WTC11 (cell line): ENCODE measurements at regions not wholly inside any gene's neighbourhood (a gene's known extent, or its start where the extent isn't known, plus 50 kb on each side); places are given as distances from the start of the nearest gene placed in this dataset.

Source experiments
- ATAC-seq: fragments of 200-7000 bp; cut with Tn5 transposase; 2 replicates; pipeline ENCODE4 v1.10.0; 2021; ENCODE audit warnings: mild to moderate bottlenecking, moderate library complexity
- CTCF ChIA-PET: fragments of 300-600 bp; sonication (Branson Sonifier 250); formaldehyde crosslinking; loops from one replicate; lab custom pipeline; 2021; ENCODE audit warnings: antibody characterized with exemption; lab: Charles Lee
- POLR2A ChIA-PET: fragments of 350-600 bp; sonication (Branson Sonifier 250); formaldehyde crosslinking; loops from one replicate; lab custom pipeline; 2021; ENCODE audit warnings: antibody characterized with exemption; lab: Charles Lee
- DNase-seq: peaks from one replicate; pipeline ENCODE4 v3.0.0; 2021; ENCODE audit warnings: low spot score
- H3K27ac Mint-ChIP-seq: 2 replicates; pipeline ENCODE4 v1.8.0; 2021; ENCODE audit warnings: mixed read lengths
- H3K27me3 Mint-ChIP-seq: 2 replicates; pipeline ENCODE4 v1.8.0; 2021; ENCODE audit warnings: low read depth, mild to moderate bottlenecking, moderate library complexity, mixed read lengths
- H3K36me3 Mint-ChIP-seq: 2 replicates; pipeline ENCODE4 v1.8.0; 2021; ENCODE audit warnings: mixed read lengths
- H3K4me1 Mint-ChIP-seq: 2 replicates; pipeline ENCODE4 v1.8.0; 2022; ENCODE audit warnings: mixed read lengths
- H3K4me3 Mint-ChIP-seq: 2 replicates; pipeline ENCODE4 v1.8.0; 2021; ENCODE audit warnings: mild to moderate bottlenecking, moderate library complexity, mixed read lengths
- H3K9me3 Mint-ChIP-seq: 2 replicates; pipeline ENCODE4 v1.8.0; 2021; ENCODE audit warnings: mixed read lengths
- AFF4 ChIP-seq: sonication (generic); formaldehyde crosslinking; IDR thresholded peaks from 2 replicates; pipeline ENCODE4 v1.8.1; 2023; ENCODE audit warnings: mild to moderate bottlenecking, missing genetic modification reagents, borderline replicate concordance
- ATF1 ChIP-seq: sonication (generic); formaldehyde crosslinking; IDR thresholded peaks from 2 replicates; pipeline ENCODE4 v1.8.1; 2023; ENCODE audit warnings: mild to moderate bottlenecking, moderate library complexity, missing genetic modification reagents
- CDX4 ChIP-seq: fragments of 250-450 bp; sonication (Bioruptor Pico); IDR thresholded peaks from 2 replicates; pipeline ENCODE4 v1.9.0; 2021; ENCODE audit warnings: moderate library complexity, mild to moderate bottlenecking, inconsistent platforms, borderline replicate concordance
- ETV6 ChIP-seq: sonication (generic); formaldehyde crosslinking; IDR thresholded peaks from 2 replicates; pipeline ENCODE4 v1.8.1; 2022; ENCODE audit warnings: mild to moderate bottlenecking, missing genetic modification reagents
- FOXP1 ChIP-seq: sonication (generic); formaldehyde crosslinking; IDR thresholded peaks from 2 replicates; pipeline ENCODE4 v1.8.0; 2022; ENCODE audit warnings: missing genetic modification reagents, mild to moderate bottlenecking, moderate library complexity, borderline replicate concordance
- GRHL2 ChIP-seq: fragments of 250-450 bp; sonication (Bioruptor Pico); IDR thresholded peaks from 2 replicates; pipeline ENCODE4 v1.8.0; 2022; ENCODE audit warnings: mild to moderate bottlenecking, moderate library complexity; ENCODE audit not compliant: insufficient replicate concordance, severe bottlenecking
- JAZF1 ChIP-seq: fragments of 250-450 bp; sonication (Bioruptor Pico); IDR thresholded peaks from 2 replicates; pipeline ENCODE4 v1.9.0; 2021; ENCODE audit warnings: moderate library complexity, mild to moderate bottlenecking, inconsistent platforms
- KAT7 ChIP-seq: sonication (generic); formaldehyde crosslinking; IDR thresholded peaks from 2 replicates; pipeline ENCODE4 v1.8.1; 2023; ENCODE audit warnings: missing genetic modification reagents, mild to moderate bottlenecking, borderline replicate concordance
- MXD4 ChIP-seq: fragments of 250-450 bp; sonication (Bioruptor Pico); IDR thresholded peaks from 2 replicates; pipeline ENCODE4 v1.8.0; 2021; ENCODE audit warnings: mild to moderate bottlenecking, moderate library complexity, borderline replicate concordance
- NFATC4 ChIP-seq: fragments of 250-450 bp; sonication (Bioruptor Pico); IDR thresholded peaks from 2 replicates; pipeline ENCODE4 v1.9.0; 2021; ENCODE audit warnings: mild to moderate bottlenecking
- NR2C2 ChIP-seq: sonication (generic); formaldehyde crosslinking; IDR thresholded peaks from 2 replicates; pipeline ENCODE4 v1.8.0; 2022; ENCODE audit warnings: mild to moderate bottlenecking, missing genetic modification reagents
- OVOL2 ChIP-seq: fragments of 250-450 bp; sonication (Bioruptor Pico); IDR thresholded peaks from 2 replicates; pipeline ENCODE4 v1.9.0; 2021; ENCODE audit warnings: mild to moderate bottlenecking, borderline replicate concordance
- RELA ChIP-seq: sonication (generic); formaldehyde crosslinking; IDR thresholded peaks from 2 replicates; pipeline ENCODE4 v1.8.1; 2022; ENCODE audit warnings: missing genetic modification reagents, mild to moderate bottlenecking, borderline replicate concordance
- TCF7 ChIP-seq: sonication (generic); formaldehyde crosslinking; IDR thresholded peaks from 2 replicates; pipeline ENCODE4 v1.8.0; 2022; ENCODE audit warnings: mild to moderate bottlenecking, low read depth, missing genetic modification reagents, moderate library complexity
- ZNF121 ChIP-seq: sonication (generic); formaldehyde crosslinking; IDR thresholded peaks from 2 replicates; pipeline ENCODE4 v1.8.0; 2023; ENCODE audit warnings: missing genetic modification reagents
- ZNF317 ChIP-seq: sonication (generic); formaldehyde crosslinking; IDR thresholded peaks from 2 replicates; pipeline ENCODE4 v1.8.1; 2023; ENCODE audit warnings: low read depth, mild to moderate bottlenecking, moderate library complexity, missing genetic modification reagents, borderline replicate concordance
- ZNF512 ChIP-seq: sonication (generic); formaldehyde crosslinking; IDR thresholded peaks from 2 replicates; pipeline ENCODE4 v1.8.1; 2022; ENCODE audit warnings: missing genetic modification reagents, borderline replicate concordance
- ZNF671 ChIP-seq: fragments of 250-450 bp; sonication (Bioruptor Pico); IDR thresholded peaks from 2 replicates; pipeline ENCODE4 v1.8.0; 2021; ENCODE audit warnings: mild to moderate bottlenecking
- TF ChIP-seq, protein P1 (sequence below): fragments of 250-450 bp; sonication (Bioruptor Pico); IDR thresholded peaks from 2 replicates; pipeline ENCODE4 v1.8.0; 2021; ENCODE audit warnings: mild to moderate bottlenecking
- TF ChIP-seq, protein P2 (sequence below): sonication (generic); formaldehyde crosslinking; IDR thresholded peaks from 2 replicates; pipeline ENCODE4 v1.8.1; 2023; ENCODE audit warnings: mild to moderate bottlenecking, missing genetic modification reagents
- TF ChIP-seq, protein P3 (sequence below): sonication (generic); formaldehyde crosslinking; IDR thresholded peaks from 2 replicates; pipeline ENCODE4 v1.8.1; 2022; ENCODE audit warnings: mild to moderate bottlenecking, moderate library complexity, missing genetic modification reagents
- TF ChIP-seq, protein P4 (sequence below): sonication (generic); formaldehyde crosslinking; IDR thresholded peaks from 2 replicates; pipeline ENCODE4 v1.8.1; 2022; ENCODE audit warnings: low read depth, mild to moderate bottlenecking, moderate library complexity, missing genetic modification reagents, borderline replicate concordance
- TF ChIP-seq, protein P5 (sequence below): sonication (generic); formaldehyde crosslinking; conservative IDR thresholded peaks from 2 replicates; pipeline ENCODE4 v1.8.1; 2022; ENCODE audit warnings: mild to moderate bottlenecking, missing genetic modification reagents

- TF ChIP-seq, protein P1, sequence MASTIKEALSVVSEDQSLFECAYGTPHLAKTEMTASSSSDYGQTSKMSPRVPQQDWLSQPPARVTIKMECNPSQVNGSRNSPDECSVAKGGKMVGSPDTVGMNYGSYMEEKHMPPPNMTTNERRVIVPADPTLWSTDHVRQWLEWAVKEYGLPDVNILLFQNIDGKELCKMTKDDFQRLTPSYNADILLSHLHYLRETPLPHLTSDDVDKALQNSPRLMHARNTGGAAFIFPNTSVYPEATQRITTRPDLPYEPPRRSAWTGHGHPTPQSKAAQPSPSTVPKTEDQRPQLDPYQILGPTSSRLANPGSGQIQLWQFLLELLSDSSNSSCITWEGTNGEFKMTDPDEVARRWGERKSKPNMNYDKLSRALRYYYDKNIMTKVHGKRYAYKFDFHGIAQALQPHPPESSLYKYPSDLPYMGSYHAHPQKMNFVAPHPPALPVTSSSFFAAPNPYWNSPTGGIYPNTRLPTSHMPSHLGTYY (CRISPR knock-in tag): no peak
- TF ChIP-seq, protein P2, sequence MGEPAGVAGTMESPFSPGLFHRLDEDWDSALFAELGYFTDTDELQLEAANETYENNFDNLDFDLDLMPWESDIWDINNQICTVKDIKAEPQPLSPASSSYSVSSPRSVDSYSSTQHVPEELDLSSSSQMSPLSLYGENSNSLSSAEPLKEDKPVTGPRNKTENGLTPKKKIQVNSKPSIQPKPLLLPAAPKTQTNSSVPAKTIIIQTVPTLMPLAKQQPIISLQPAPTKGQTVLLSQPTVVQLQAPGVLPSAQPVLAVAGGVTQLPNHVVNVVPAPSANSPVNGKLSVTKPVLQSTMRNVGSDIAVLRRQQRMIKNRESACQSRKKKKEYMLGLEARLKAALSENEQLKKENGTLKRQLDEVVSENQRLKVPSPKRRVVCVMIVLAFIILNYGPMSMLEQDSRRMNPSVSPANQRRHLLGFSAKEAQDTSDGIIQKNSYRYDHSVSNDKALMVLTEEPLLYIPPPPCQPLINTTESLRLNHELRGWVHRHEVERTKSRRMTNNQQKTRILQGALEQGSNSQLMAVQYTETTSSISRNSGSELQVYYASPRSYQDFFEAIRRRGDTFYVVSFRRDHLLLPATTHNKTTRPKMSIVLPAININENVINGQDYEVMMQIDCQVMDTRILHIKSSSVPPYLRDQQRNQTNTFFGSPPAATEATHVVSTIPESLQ (CRISPR knock-in tag): no peak
- TF ChIP-seq NFATC4 (CRISPR knock-in tag) (no peak), ATF1 (CRISPR knock-in tag) (no peak), ZNF121 (no peak), FOXP1 (CRISPR knock-in tag) (no peak), ZNF317 (no peak), CDX4 (no peak)
- TF ChIP-seq, protein P3, sequence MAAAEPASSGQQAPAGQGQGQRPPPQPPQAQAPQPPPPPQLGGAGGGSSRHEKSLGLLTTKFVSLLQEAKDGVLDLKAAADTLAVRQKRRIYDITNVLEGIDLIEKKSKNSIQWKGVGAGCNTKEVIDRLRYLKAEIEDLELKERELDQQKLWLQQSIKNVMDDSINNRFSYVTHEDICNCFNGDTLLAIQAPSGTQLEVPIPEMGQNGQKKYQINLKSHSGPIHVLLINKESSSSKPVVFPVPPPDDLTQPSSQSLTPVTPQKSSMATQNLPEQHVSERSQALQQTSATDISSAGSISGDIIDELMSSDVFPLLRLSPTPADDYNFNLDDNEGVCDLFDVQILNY (CRISPR knock-in tag): no peak
Measured at GRCh38 chr5:133723126-133723525, 110.8 kb upstream of the FSTL4 start (continued).

- H3K4me3 Mint-ChIP-seq: no peak overlapping the region
- no peak for DNase-seq
- ChIA-PET POLR2A (no interaction called here), CTCF (no interaction called here)
- H3K27me3 Mint-ChIP-seq: peaks cover 10% of the 10 kb centered on the region
- TF ChIP-seq ZNF671 (CRISPR knock-in tag): no peak
- no peak for TF ChIP-seq NFATC4 (CRISPR knock-in tag)
- TF ChIP-seq KAT7 (CRISPR knock-in tag): no peak
- TF ChIP-seq AFF4 (CRISPR knock-in tag): no peak
- no peak for TF ChIP-seq ETV6 (CRISPR knock-in tag)
- TF ChIP-seq, protein P4, sequence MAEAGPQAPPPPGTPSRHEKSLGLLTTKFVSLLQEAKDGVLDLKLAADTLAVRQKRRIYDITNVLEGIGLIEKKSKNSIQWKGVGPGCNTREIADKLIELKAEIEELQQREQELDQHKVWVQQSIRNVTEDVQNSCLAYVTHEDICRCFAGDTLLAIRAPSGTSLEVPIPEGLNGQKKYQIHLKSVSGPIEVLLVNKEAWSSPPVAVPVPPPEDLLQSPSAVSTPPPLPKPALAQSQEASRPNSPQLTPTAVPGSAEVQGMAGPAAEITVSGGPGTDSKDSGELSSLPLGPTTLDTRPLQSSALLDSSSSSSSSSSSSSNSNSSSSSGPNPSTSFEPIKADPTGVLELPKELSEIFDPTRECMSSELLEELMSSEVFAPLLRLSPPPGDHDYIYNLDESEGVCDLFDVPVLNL: no peak
- TF ChIP-seq MXD4 (CRISPR knock-in tag): no peak
- TF ChIP-seq TCF7 (CRISPR knock-in tag): no peak
- TF ChIP-seq NR2C2 (CRISPR knock-in tag): no peak
- TF ChIP-seq ZNF512: no peak
- no peak for TF ChIP-seq GRHL2 (CRISPR knock-in tag)
- no peak for TF ChIP-seq OVOL2
- TF ChIP-seq, protein P5, sequence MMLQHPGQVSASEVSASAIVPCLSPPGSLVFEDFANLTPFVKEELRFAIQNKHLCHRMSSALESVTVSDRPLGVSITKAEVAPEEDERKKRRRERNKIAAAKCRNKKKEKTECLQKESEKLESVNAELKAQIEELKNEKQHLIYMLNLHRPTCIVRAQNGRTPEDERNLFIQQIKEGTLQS (CRISPR knock-in tag): no peak
- TF ChIP-seq RELA: no peak
- no peak for TF ChIP-seq JAZF1 (CRISPR knock-in tag)
- no peak overlapping the region for H3K27ac Mint-ChIP-seq
- ATAC-seq: no peak
- no peaks in the 10 kb centered on the region for H3K4me1 Mint-ChIP-seq
- peaks cover 10% of the 10 kb centered on the region for H3K36me3 Mint-ChIP-seq
- H3K9me3 Mint-ChIP-seq: peaks cover 31% of the 10 kb centered on the region
Measured at GRCh38 chr5:133721365-133721764, 109.0 kb upstream of the FSTL4 start.
